ENCODE measurements at regions not wholly inside any gene's neighbourhood (a gene's known extent, or its start where the extent isn't known, plus 50 kb on each side); places are given as distances from the start of the nearest gene placed in this dataset.

GRCh38 chr10:1952126-1953095 lies 215.1 kb upstream of the ADARB2 start:
- DNase-seq (ENCODE audit: low spot score): no peak

GRCh38 chr10:1950803-1951495 lies 213.6 kb upstream of the ADARB2 start:
- DNase-seq (ENCODE audit: low spot score): no peak

- no peak for DNase-seq (ENCODE audit: low spot score)
Observed at GRCh38 chr10:1947464-1948003, 210.2 kb upstream of the ADARB2 start.

- no peak for DNase-seq (ENCODE audit: low spot score)
Observed at GRCh38 chr10:1944487-1944886, 207.2 kb upstream of the ADARB2 start.

- DNase-seq (ENCODE audit: low spot score): no peak
Observed at GRCh38 chr10:1942478-1942877, 205.2 kb upstream of the ADARB2 start.

GRCh38 chr10:1939016-1939415 lies 201.7 kb upstream of the ADARB2 start:
- DNase-seq (ENCODE audit: low spot score): no peak

- no peak for DNase-seq (ENCODE audit: low spot score)
Observed at GRCh38 chr10:1938317-1938716, 201.0 kb upstream of the ADARB2 start.

GRCh38 chr10:1935912-1936311 lies 198.6 kb upstream of the ADARB2 start:
- no peak for DNase-seq (ENCODE audit: low spot score)

- no peak for DNase-seq (ENCODE audit: low spot score)
Observed at GRCh38 chr10:1933215-1933614, 195.9 kb upstream of the ADARB2 start.

- DNase-seq (ENCODE audit: low spot score): no peak
Observed at GRCh38 chr10:1932692-1933094, 195.4 kb upstream of the ADARB2 start.

- no peak for DNase-seq (ENCODE audit: low spot score)
Observed at GRCh38 chr10:1928606-1929005, 191.3 kb upstream of the ADARB2 start.

- DNase-seq (ENCODE audit: low spot score): no peak
Observed at GRCh38 chr10:1923998-1924397, 186.7 kb upstream of the ADARB2 start.

GRCh38 chr10:1923586-1923985 lies 186.3 kb upstream of the ADARB2 start:
- DNase-seq (ENCODE audit: low spot score): no peak

GRCh38 chr10:1920941-1921340 lies 183.6 kb upstream of the ADARB2 start:
- no peak for DNase-seq (ENCODE audit: low spot score)

- DNase-seq (ENCODE audit: low spot score): no peak
Observed at GRCh38 chr10:1920127-1920526, 182.8 kb upstream of the ADARB2 start.

- no peak for DNase-seq (ENCODE audit: low spot score)
Observed at GRCh38 chr10:1911771-1912170, 174.4 kb upstream of the ADARB2 start.

- no peak for DNase-seq (ENCODE audit: low spot score)
Observed at GRCh38 chr10:1903982-1904381, 166.7 kb upstream of the ADARB2 start.

GRCh38 chr10:1896153-1896552 lies 158.8 kb upstream of the ADARB2 start:
- DNase-seq (ENCODE audit: low spot score): no peak

GRCh38 chr10:1895691-1896090 lies 158.4 kb upstream of the ADARB2 start:
- DNase-seq (ENCODE audit: low spot score): no peak

GRCh38 chr10:1894912-1895311 lies 157.6 kb upstream of the ADARB2 start:
- no peak for DNase-seq (ENCODE audit: low spot score)

GRCh38 chr10:1893941-1894340 lies 156.6 kb upstream of the ADARB2 start:
- no peak for DNase-seq (ENCODE audit: low spot score)

GRCh38 chr10:1886039-1886438 lies 148.7 kb upstream of the ADARB2 start:
- no peak for DNase-seq (ENCODE audit: low spot score)

GRCh38 chr10:1882728-1883127 lies 145.4 kb upstream of the ADARB2 start:
- DNase-seq (ENCODE audit: low spot score): no peak
